ENCODE measurements at regions not wholly inside any gene's neighbourhood (a gene's known extent, or its start where the extent isn't known, plus 50 kb on each side); places are given as distances from the start of the nearest gene placed in this dataset.

GRCh38 chr15:30788595-30788994 is 115.1 kb upstream of the FAN1 start:
- no peak for TF ChIP-seq USF2 (IDR thresholded peaks at IDR 0.05; ENCODE audit: borderline replicate concordance, low read depth, low read length)
- TF ChIP-seq RFX5 (IDR thresholded peaks at IDR 0.05; ENCODE audit: low read length) = no peak
- TF ChIP-seq CTCF (IDR thresholded peaks at IDR 0.05) = no peak
- TF ChIP-seq GABPA (IDR thresholded peaks at IDR 0.05; ENCODE audit: low read depth) = no peak
- TF ChIP-seq TCF12 (IDR thresholded peaks at IDR 0.05) = no peak
- no peak for TF ChIP-seq YY1 (IDR thresholded peaks at IDR 0.05; ENCODE audit: low read depth)
- no peak for TF ChIP-seq TAF1 (IDR thresholded peaks at IDR 0.05; ENCODE audit: borderline replicate concordance, low read depth, low read length)
- TF ChIP-seq ZBTB33 (IDR thresholded peaks at IDR 0.05; ENCODE audit: borderline replicate concordance, low read depth) = no peak
- TF ChIP-seq FOSL2 (IDR thresholded peaks at IDR 0.05; ENCODE audit: borderline replicate concordance, low read depth) = no peak
- TF ChIP-seq MAX (IDR thresholded peaks at IDR 0.05; ENCODE audit: low read depth) = no peak
- no peak for TF ChIP-seq JUND (IDR thresholded peaks at IDR 0.05)
- TF ChIP-seq MXI1 (IDR thresholded peaks at IDR 0.05; ENCODE audit: low read depth, low read length) = no peak
